Astrocyte (in vitro differentiated cells and primary cell): ENCODE measurements at regions not wholly inside any gene's neighbourhood (a gene's known extent, or its start where the extent isn't known, plus 50 kb on each side); places are given as distances from the start of the nearest gene placed in this dataset.

ENCODE experiments used
- DNase-seq: peaks from one replicate; pipeline ENCODE4 v3.0.0-alpha.2; 2010; ENCODE audit warnings: low read depth
- FAIRE-seq: peaks from 2 replicates; lab custom pipeline; 2011; peaks lifted over from hg19 to GRCh38; lab: Jason Lieb, UNC
- H2AFZ ChIP-seq: 2 replicates; pipeline ENCODE4 v1.6.0; 2012; ENCODE audit warnings: low read depth, low read length, inconsistent platforms
- H3K27ac ChIP-seq: 2 replicates; pipeline ENCODE4 v1.5.1; 2011; ENCODE audit warnings: low read depth, low read length, inconsistent platforms
- H3K27me3 ChIP-seq: 2 replicates; pipeline ENCODE4 v1.6.0; 2011; ENCODE audit warnings: low read length, inconsistent platforms; ENCODE audit not compliant: insufficient read depth
- H3K36me3 ChIP-seq: 2 replicates; pipeline ENCODE4 v1.5.1; 2011; ENCODE audit warnings: low read length, inconsistent platforms; ENCODE audit not compliant: insufficient read depth
- H3K4me1 ChIP-seq: 2 replicates; pipeline ENCODE4 v1.5.1; 2011; ENCODE audit warnings: low read length, inconsistent platforms; ENCODE audit not compliant: insufficient read depth
- H3K4me2 ChIP-seq: 2 replicates; pipeline ENCODE4 v1.6.0; 2012; ENCODE audit warnings: low read length, inconsistent platforms
- H3K4me3 ChIP-seq: 2 replicates; pipeline ENCODE4 v1.5.1; 2011; ENCODE audit warnings: low read depth, mild to moderate bottlenecking, low read length, inconsistent platforms; ENCODE audit not compliant: insufficient read depth
- H3K79me2 ChIP-seq: 2 replicates; pipeline ENCODE4 v1.6.0; 2012; ENCODE audit warnings: mild to moderate bottlenecking, low read length, inconsistent platforms; ENCODE audit not compliant: insufficient read depth
- H3K9ac ChIP-seq: 2 replicates; pipeline ENCODE4 v1.6.0; 2012; ENCODE audit warnings: mild to moderate bottlenecking, low read length, inconsistent platforms
- H3K9me3 ChIP-seq: 2 replicates; pipeline ENCODE4 v1.5.1; 2012; ENCODE audit warnings: low read depth, mild to moderate bottlenecking, low read length, inconsistent platforms; ENCODE audit not compliant: insufficient read depth
- H4K20me1 ChIP-seq: 2 replicates; pipeline ENCODE4 v1.6.0; 2012; ENCODE audit warnings: low read length, inconsistent platforms; ENCODE audit not compliant: insufficient read depth
- H3K27ac Mint-ChIP-seq: one replicate; pipeline ENCODE4 v1.8.0; 2021; ENCODE audit warnings: mild to moderate bottlenecking, mixed read lengths; ENCODE audit not compliant: unreplicated experiment
- H3K27me3 Mint-ChIP-seq: one replicate; pipeline ENCODE4 v1.8.0; 2021; ENCODE audit warnings: low read depth, mixed read lengths; ENCODE audit not compliant: unreplicated experiment
- H3K36me3 Mint-ChIP-seq: one replicate; pipeline ENCODE4 v1.8.0; 2021; ENCODE audit warnings: low read depth, mixed read lengths; ENCODE audit not compliant: unreplicated experiment
- H3K4me1 Mint-ChIP-seq: one replicate; pipeline ENCODE4 v1.8.0; 2021; ENCODE audit warnings: low read depth, mixed read lengths; ENCODE audit not compliant: unreplicated experiment
- H3K4me3 Mint-ChIP-seq: one replicate; pipeline ENCODE4 v1.8.0; 2021; ENCODE audit warnings: mild to moderate bottlenecking, moderate library complexity, mixed read lengths; ENCODE audit not compliant: unreplicated experiment
- H3K9me3 Mint-ChIP-seq: one replicate; pipeline ENCODE4 v1.8.0; 2021; ENCODE audit warnings: mild to moderate bottlenecking, mixed read lengths; ENCODE audit not compliant: unreplicated experiment
- EZH2 ChIP-seq: IDR thresholded peaks from 2 replicates; pipeline ENCODE4 v1.6.1; 2012; ENCODE audit warnings: mild to moderate bottlenecking, low read length, inconsistent platforms; ENCODE audit not compliant: insufficient read depth
- TF ChIP-seq, protein P1 (sequence below): IDR thresholded peaks from 2 replicates; pipeline ENCODE4 v1.5.1; 2011; ENCODE audit warnings: low read depth, mild to moderate bottlenecking, inconsistent platforms, low read length, moderate library complexity; ENCODE audit not compliant: insufficient read depth

- Histone ChIP-seq H4K20me1 (no peaks in the 10 kb centered on the region), H3K4me3 (no peak overlapping the region), H3K9ac (no peak overlapping the region), H2AFZ (no peak overlapping the region), H3K4me2 (no peak overlapping the region), H3K27me3 (no peaks in the 10 kb centered on the region), H3K79me2 (no peaks in the 10 kb centered on the region), H3K27ac (no peak overlapping the region), H3K36me3 (no peaks in the 10 kb centered on the region), H3K4me1 (no peaks in the 10 kb centered on the region), H3K9me3 (no peaks in the 10 kb centered on the region)
- Mint-ChIP-seq H3K9me3 (no peaks in the 10 kb centered on the region), H3K27ac (no peak overlapping the region), H3K4me3 (no peak overlapping the region), H3K36me3 (no peaks in the 10 kb centered on the region), H3K4me1 (no peaks in the 10 kb centered on the region), H3K27me3 (no peaks in the 10 kb centered on the region)
- no peak for TF ChIP-seq EZH2
- TF ChIP-seq, protein P1, sequence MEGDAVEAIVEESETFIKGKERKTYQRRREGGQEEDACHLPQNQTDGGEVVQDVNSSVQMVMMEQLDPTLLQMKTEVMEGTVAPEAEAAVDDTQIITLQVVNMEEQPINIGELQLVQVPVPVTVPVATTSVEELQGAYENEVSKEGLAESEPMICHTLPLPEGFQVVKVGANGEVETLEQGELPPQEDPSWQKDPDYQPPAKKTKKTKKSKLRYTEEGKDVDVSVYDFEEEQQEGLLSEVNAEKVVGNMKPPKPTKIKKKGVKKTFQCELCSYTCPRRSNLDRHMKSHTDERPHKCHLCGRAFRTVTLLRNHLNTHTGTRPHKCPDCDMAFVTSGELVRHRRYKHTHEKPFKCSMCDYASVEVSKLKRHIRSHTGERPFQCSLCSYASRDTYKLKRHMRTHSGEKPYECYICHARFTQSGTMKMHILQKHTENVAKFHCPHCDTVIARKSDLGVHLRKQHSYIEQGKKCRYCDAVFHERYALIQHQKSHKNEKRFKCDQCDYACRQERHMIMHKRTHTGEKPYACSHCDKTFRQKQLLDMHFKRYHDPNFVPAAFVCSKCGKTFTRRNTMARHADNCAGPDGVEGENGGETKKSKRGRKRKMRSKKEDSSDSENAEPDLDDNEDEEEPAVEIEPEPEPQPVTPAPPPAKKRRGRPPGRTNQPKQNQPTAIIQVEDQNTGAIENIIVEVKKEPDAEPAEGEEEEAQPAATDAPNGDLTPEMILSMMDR: no peak
- DNase-seq (no peak), FAIRE-seq (no peak)
These were observed 300.3 kb upstream of the IGFBP7 start for GRCh38 chr4:57410331-57411052.

DNA sequence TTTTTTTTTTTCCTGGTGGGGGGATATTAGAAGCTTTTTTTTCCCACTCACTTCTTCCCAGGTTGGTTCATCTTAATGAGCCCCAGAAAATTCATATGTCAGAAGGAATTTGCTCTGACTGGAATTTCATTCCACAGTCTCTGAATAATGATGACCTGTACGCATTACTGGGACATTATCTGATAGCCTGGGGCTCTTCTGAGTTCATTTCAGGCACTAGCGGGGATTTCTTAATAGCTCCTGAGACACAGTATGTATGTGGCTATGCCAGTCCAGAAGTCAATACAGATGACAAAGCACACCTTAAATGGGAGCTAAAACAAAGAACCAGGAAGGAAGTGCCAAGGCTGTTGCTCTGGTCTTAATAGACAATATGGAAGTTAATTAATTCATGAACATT lies 295.2 kb upstream of the IGFBP7 start:
- peaks cover 3% of the 10 kb centered on the region for H3K27me3 Mint-ChIP-seq
- no peaks in the 10 kb centered on the region for H3K27me3 ChIP-seq
- DNase-seq (peak; percentile 47), FAIRE-seq (peak; percentile 23)
- no peaks in the 10 kb centered on the region for H4K20me1 ChIP-seq
- H3K4me2 ChIP-seq: no peak overlapping the region
- TF ChIP-seq EZH2: no peak
- TF ChIP-seq, protein P1: no peak
- no peak overlapping the region for H3K9ac ChIP-seq
- no peaks in the 10 kb centered on the region for H3K36me3 ChIP-seq
- no peaks in the 10 kb centered on the region for H3K9me3 Mint-ChIP-seq
- H3K9me3 ChIP-seq: no peaks in the 10 kb centered on the region
- H3K79me2 ChIP-seq: no peaks in the 10 kb centered on the region
- H3K4me1 Mint-ChIP-seq: no peaks in the 10 kb centered on the region
- no peak overlapping the region for H3K4me3 ChIP-seq
- H3K4me3 Mint-ChIP-seq: no peak overlapping the region
- peaks cover 6% of the 10 kb centered on the region for H3K4me1 ChIP-seq
- no peak overlapping the region for H2AFZ ChIP-seq
- no peaks in the 10 kb centered on the region for H3K36me3 Mint-ChIP-seq
- H3K27ac ChIP-seq: peak overlapping the region; percentile 11
- H3K27ac Mint-ChIP-seq: peak overlapping the region; percentile 26

GRCh38 chr4:57404483-57404882 lies 294.3 kb upstream of the IGFBP7 start:
- H3K4me1 ChIP-seq: peaks cover 6% of the 10 kb centered on the region
- DNase-seq (no peak), FAIRE-seq (no peak)
- H2AFZ ChIP-seq: no peak overlapping the region
- Mint-ChIP-seq H3K27me3 (peaks cover 3% of the 10 kb centered on the region), H3K4me1 (no peaks in the 10 kb centered on the region), H3K36me3 (no peaks in the 10 kb centered on the region), H3K27ac (no peak overlapping the region), H3K4me3 (no peak overlapping the region), H3K9me3 (no peaks in the 10 kb centered on the region)
- no peaks in the 10 kb centered on the region for H3K9me3 ChIP-seq
- H3K27ac ChIP-seq: no peak overlapping the region
- H3K79me2 ChIP-seq: no peaks in the 10 kb centered on the region
- no peak overlapping the region for H3K4me2 ChIP-seq
- no peaks in the 10 kb centered on the region for H4K20me1 ChIP-seq
- H3K9ac ChIP-seq: no peak overlapping the region
- H3K36me3 ChIP-seq: no peaks in the 10 kb centered on the region
- TF ChIP-seq EZH2: no peak
- TF ChIP-seq, protein P1: no peak
- H3K27me3 ChIP-seq: no peaks in the 10 kb centered on the region
- H3K4me3 ChIP-seq: no peak overlapping the region
